ENCODE measurements at regions not wholly inside any gene's neighbourhood (a gene's known extent, or its start where the extent isn't known, plus 50 kb on each side); places are given as distances from the start of the nearest gene placed in this dataset.

DNA sequence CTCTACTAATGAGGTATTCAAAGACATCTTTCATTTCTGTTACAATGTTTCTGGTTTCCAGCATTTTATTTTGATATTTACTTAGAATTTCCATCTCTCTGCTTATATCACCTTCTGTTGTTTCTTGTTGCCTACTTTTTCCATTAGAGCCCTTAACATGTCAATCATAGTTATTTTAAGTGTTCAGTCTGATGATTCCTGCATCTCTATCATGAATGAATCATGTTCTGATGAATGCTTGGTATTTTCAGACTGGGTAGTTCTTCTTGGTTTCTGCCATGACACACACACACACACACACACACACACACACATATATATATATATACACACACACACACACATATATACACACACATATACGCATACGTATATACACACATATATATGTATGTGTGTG is 486.4 kb upstream of the ISX start:
- TF ChIP-seq POLR2A (IDR thresholded peaks at IDR 0.05) = no peak
- TF ChIP-seq, protein P1, sequence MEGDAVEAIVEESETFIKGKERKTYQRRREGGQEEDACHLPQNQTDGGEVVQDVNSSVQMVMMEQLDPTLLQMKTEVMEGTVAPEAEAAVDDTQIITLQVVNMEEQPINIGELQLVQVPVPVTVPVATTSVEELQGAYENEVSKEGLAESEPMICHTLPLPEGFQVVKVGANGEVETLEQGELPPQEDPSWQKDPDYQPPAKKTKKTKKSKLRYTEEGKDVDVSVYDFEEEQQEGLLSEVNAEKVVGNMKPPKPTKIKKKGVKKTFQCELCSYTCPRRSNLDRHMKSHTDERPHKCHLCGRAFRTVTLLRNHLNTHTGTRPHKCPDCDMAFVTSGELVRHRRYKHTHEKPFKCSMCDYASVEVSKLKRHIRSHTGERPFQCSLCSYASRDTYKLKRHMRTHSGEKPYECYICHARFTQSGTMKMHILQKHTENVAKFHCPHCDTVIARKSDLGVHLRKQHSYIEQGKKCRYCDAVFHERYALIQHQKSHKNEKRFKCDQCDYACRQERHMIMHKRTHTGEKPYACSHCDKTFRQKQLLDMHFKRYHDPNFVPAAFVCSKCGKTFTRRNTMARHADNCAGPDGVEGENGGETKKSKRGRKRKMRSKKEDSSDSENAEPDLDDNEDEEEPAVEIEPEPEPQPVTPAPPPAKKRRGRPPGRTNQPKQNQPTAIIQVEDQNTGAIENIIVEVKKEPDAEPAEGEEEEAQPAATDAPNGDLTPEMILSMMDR (IDR thresholded peaks at IDR 0.05 in 8 of 11, conservative IDR thresholded peaks at IDR 0.05 in 3 of 11) = no peak

Data from spleen (tissue), 7 donors.